ENCODE measurements at regions not wholly inside any gene's neighbourhood (a gene's known extent, or its start where the extent isn't known, plus 50 kb on each side); places are given as distances from the start of the nearest gene placed in this dataset.

DNA sequence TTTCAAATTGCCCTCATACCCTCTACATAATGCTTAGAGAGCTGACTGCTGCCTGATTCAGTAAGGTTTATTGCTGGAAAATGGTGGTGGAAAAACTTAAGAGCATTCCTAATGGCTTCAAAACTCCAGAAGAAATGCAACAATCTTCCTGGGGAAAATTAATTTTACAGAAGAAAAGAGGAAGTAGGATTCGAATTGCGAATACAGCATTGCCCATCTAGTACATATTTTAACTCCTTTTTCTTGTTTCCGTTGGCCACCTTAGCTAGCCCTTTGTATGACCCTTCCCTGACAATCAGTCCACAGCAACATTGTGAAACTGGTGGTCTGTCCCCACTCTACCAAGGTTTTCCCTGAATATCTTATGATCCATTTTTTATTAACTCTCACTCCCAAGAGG is 224.7 kb downstream of the MTX2 start:
- Mint-ChIP-seq H3K4me3 (peak overlapping the region in 1 of 4 donors; percentile 53), H3K27me3 (peaks cover 5% of the 10 kb centered on the region), H3K27ac (no peak overlapping the region), H3K9me3 (no peaks in the 10 kb centered on the region), H3K36me3 (no peaks in the 10 kb centered on the region), H3K4me1 (peaks cover 37 to 47% (median 41%) of the 10 kb centered on the region in 3 donors)

DNA sequence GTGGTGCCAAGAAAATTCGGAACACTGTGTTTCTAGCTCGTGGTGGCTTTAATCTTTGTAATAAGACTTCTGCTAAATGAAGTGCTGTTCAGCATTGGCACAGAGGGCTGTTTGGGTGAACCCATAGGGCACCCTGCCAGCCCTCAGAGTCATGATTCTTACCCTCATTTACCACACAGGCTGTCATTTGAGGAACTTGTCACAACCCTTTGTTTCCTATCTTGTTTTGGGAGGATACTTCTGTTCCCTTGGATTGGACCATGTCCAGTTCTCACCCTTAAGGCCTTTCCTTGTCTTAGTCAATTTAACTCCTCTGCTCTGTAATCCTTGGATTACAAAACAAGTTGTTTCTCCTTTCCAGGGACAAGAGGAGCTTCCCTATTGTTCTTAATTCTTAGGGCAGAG is 225.7 kb downstream of the MTX2 start:
- peaks cover 5% of the 10 kb centered on the region for H3K27me3 Mint-ChIP-seq
- peaks cover 37 to 47% (median 41%) of the 10 kb centered on the region in 3 donors for H3K4me1 Mint-ChIP-seq
- H3K36me3 Mint-ChIP-seq = no peaks in the 10 kb centered on the region
- peak overlapping the region in 2 of 4 donors; percentile 28 to 55 for H3K4me3 Mint-ChIP-seq
- peak overlapping the region in 2 of 3 donors; percentile 29 to 71 for H3K27ac Mint-ChIP-seq
- H3K9me3 Mint-ChIP-seq = no peaks in the 10 kb centered on the region

DNA sequence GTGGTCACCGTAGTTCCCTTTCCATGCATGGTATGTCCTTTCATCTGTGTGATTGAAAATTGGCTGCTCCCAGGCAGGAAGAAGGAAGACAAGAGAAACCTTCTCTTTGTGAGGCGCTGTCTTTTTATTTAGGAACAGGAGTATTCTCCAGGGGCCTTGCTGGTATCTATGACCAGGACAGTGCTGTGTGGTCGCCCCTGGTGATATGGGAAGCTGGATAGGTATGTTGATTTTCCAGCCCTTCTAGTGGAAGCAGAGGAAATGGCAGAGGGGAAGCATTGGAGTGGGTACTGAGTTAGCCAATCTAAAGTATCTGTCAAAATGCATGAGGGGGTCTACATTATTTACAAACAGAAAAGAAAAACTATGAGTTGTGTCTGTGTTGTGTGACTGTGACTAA is 226.6 kb downstream of the MTX2 start:
- Mint-ChIP-seq H3K4me1 (peaks cover 37 to 47% (median 41%) of the 10 kb centered on the region in 3 donors), H3K27me3 (peaks cover 5% of the 10 kb centered on the region), H3K27ac (no peak overlapping the region), H3K36me3 (no peaks in the 10 kb centered on the region), H3K4me3 (no peak overlapping the region), H3K9me3 (no peaks in the 10 kb centered on the region)

DNA sequence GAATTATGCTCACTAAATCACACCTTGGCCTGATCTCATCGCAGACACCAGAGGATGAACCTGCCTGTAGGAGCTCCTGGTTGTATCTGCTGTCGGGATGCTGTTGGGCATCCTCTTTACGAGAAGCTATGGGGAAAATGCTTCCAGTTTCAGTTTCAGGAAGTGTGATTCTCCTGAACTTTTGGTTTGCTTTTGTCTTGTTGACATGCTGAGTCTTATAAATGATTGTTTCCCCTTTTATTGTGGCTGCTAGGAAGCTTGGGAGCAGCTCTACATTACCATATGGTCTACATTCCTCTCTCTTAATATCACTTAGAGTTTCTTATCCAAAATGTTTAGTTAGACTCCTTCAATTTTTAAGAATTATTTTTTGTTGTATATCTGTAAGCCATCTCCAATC is 227.5 kb downstream of the MTX2 start:
- Mint-ChIP-seq H3K27ac (no peak overlapping the region), H3K27me3 (peaks cover 5% of the 10 kb centered on the region), H3K4me1 (peaks cover 31 to 39% (median 32%) of the 10 kb centered on the region in 3 donors), H3K4me3 (peak overlapping the region in 1 of 4 donors; percentile 46), H3K9me3 (no peaks in the 10 kb centered on the region), H3K36me3 (no peaks in the 10 kb centered on the region)

DNA sequence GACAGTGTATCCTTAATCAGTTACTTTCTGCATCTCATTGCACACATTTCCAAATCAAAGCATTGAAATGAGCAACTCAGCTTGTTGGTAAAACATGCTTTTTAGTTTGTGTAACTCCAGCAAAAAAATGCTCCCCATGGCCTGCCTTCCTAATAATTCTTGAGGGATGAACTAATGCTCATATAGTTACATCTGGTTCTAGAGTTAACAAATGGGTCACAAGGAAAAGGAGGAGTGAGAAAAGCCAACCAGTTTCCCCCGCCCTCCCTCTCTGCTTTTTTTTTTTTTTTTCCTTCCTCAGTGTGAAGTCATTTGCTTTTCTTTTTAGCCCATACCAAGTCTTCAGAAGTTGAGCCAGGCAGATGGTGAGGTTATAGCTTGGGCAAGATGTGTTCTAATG is 231.7 kb downstream of the MTX2 start:
- H3K4me1 Mint-ChIP-seq = peaks cover 3 to 8% (median 7%) of the 10 kb centered on the region in 3 donors
- H3K9me3 Mint-ChIP-seq = no peaks in the 10 kb centered on the region
- no peak overlapping the region for H3K4me3 Mint-ChIP-seq

DNA sequence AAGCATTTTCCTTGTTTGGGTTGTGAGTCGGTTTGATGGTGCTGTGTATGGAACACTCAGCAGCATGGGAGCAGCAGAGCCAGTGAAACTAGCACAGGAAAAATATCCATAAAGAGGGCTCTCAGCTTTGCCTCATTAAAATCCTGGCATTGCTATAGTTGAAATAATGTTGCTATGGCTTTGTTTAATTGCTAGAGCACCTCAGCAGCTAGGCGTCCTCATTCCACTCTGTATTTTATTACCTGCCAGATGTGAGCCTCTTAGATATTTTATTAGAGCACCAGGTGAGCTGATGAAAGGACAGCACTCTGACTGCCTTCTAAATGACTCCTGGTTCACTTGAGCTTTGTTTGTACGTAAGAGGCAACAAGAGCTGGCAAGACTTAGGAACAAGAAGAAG is 232.4 kb downstream of the MTX2 start:
- H3K4me3 Mint-ChIP-seq = no peak overlapping the region
- peaks cover 4% of the 10 kb centered on the region for H3K27me3 Mint-ChIP-seq
- peaks cover 0 to 4% (median 3%) of the 10 kb centered on the region in 3 donors for H3K4me1 Mint-ChIP-seq
- no peaks in the 10 kb centered on the region for H3K9me3 Mint-ChIP-seq
- H3K27ac Mint-ChIP-seq = no peak overlapping the region
- H3K36me3 Mint-ChIP-seq = no peaks in the 10 kb centered on the region

More for the DNA sequence above, 231.7 kb downstream of the MTX2 start:
- H3K27me3 Mint-ChIP-seq = peaks cover 3% of the 10 kb centered on the region
- H3K36me3 Mint-ChIP-seq = no peaks in the 10 kb centered on the region
- no peak overlapping the region for H3K27ac Mint-ChIP-seq

DNA sequence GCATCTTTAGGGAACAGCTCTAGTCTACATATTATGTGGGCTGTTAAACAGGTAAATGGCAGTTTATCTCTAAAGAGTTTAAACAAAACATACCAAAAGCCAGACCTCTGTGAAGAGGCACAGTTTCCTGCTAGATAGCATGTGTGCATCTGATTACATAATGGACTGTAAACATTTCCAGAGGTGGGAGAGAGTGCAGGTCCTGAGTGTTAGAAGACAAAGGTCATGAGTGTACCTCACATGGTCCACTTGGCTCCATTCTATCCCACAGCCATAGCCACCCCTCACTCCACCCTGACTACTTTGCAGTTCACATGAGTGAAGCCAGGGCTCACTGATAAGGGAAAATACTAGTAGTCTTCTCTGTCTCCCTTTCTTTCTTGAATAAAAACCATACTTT is 233.4 kb downstream of the MTX2 start:
- H3K9me3 Mint-ChIP-seq = no peaks in the 10 kb centered on the region
- peaks cover 4% of the 10 kb centered on the region for H3K27me3 Mint-ChIP-seq
- no peaks in the 10 kb centered on the region for H3K36me3 Mint-ChIP-seq
- no peaks in the 10 kb centered on the region for H3K4me1 Mint-ChIP-seq
- H3K27ac Mint-ChIP-seq = no peak overlapping the region
- no peak overlapping the region for H3K4me3 Mint-ChIP-seq

DNA sequence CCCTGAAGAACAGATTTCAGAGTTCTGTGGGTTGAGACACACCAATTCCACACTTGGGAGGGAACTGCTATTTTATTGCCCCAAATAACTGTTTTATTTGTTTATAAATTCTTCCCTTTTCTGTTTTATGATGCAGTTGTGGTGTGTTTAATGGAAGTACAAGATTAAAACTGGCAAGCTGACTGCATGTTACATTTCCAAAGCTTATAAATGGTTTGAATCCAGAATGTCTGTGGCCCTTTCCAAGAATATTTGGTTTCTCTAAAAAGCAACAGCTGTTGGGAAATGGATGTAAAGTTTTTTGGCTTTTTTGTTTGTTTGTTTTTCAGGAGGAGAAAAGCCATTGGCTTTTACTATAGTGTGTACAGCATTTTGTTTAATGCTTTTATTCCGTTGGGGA is 234.5 kb downstream of the MTX2 start:
- Mint-ChIP-seq H3K27me3 (peaks cover 4% of the 10 kb centered on the region), H3K9me3 (no peaks in the 10 kb centered on the region), H3K4me3 (no peak overlapping the region), H3K27ac (no peak overlapping the region), H3K36me3 (no peaks in the 10 kb centered on the region), H3K4me1 (no peaks in the 10 kb centered on the region)

DNA sequence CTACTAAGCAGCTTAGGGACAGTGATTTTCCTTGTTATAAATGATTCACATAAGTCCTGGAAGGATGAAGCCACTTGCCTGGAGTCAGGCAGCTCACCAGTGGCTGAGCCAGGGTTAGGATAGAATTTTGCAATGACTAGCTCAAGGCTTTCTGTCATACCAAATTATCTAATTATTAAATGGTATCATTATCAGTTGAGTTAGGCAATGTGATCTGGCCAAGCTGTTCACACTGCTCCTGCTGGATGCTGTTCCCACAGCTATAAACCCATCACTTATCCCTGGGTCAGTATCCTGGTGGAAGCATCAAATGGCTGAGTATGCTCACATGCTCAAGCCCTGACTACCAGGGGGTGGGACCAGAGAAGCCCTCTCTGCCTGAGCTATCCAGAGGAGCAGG is 235.2 kb downstream of the MTX2 start:
- H3K27me3 Mint-ChIP-seq = peaks cover 4% of the 10 kb centered on the region
- H3K4me3 Mint-ChIP-seq = no peak overlapping the region
- no peaks in the 10 kb centered on the region for H3K36me3 Mint-ChIP-seq
- H3K9me3 Mint-ChIP-seq = no peaks in the 10 kb centered on the region
- H3K27ac Mint-ChIP-seq = no peak overlapping the region
- H3K4me1 Mint-ChIP-seq = peaks cover 0 to 2% (median 0%) of the 10 kb centered on the region in 3 donors

DNA sequence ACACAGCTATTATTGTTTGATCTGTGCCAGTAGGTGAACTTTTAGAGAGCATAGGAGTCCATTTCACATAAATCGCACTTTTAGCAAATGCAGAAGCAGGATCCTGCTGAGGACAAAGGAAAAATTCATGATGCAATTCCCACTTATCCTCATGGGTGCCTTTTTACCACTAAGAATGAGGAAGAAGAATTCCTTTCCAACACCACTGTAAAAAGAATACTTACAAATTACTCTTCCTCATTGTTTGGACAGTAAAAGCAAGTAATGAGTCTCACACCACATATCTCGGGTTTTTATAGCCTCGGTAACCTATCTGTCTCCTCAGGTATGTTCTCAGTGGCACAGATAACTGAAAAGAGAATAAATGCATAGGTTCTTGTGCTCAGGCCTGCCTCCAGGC is 238.5 kb downstream of the MTX2 start:
- Mint-ChIP-seq H3K4me1 (peaks cover 0 to 2% (median 0%) of the 10 kb centered on the region in 3 donors), H3K27ac (no peak overlapping the region), H3K36me3 (no peaks in the 10 kb centered on the region), H3K27me3 (peaks cover 4% of the 10 kb centered on the region), H3K9me3 (peaks cover 0 to 2% (median 0%) of the 10 kb centered on the region in 3 donors), H3K4me3 (no peak overlapping the region)

DNA sequence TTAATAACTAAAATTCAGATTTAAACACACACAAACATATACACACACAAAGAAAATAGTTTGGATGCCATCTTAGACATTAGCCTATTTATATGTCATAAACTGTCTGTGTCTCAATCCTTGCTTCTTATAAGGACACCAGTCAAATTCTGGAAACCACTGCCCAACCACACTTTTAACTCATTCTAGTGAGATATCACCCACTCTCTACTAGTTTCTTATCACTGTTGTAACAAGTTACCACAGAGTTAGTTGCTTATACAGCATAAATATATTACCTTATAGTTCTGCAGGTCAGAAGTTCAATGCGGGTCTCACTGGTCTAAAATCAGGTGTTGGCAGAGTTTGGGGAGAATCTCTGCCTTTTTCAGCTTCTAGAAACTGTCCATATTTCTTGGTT is 239.1 kb downstream of the MTX2 start:
- Mint-ChIP-seq H3K27ac (no peak overlapping the region), H3K4me3 (no peak overlapping the region), H3K36me3 (no peaks in the 10 kb centered on the region), H3K27me3 (peaks cover 6% of the 10 kb centered on the region), H3K4me1 (peaks cover 0 to 2% (median 0%) of the 10 kb centered on the region in 3 donors), H3K9me3 (peaks cover 0 to 2% (median 0%) of the 10 kb centered on the region in 3 donors)

DNA sequence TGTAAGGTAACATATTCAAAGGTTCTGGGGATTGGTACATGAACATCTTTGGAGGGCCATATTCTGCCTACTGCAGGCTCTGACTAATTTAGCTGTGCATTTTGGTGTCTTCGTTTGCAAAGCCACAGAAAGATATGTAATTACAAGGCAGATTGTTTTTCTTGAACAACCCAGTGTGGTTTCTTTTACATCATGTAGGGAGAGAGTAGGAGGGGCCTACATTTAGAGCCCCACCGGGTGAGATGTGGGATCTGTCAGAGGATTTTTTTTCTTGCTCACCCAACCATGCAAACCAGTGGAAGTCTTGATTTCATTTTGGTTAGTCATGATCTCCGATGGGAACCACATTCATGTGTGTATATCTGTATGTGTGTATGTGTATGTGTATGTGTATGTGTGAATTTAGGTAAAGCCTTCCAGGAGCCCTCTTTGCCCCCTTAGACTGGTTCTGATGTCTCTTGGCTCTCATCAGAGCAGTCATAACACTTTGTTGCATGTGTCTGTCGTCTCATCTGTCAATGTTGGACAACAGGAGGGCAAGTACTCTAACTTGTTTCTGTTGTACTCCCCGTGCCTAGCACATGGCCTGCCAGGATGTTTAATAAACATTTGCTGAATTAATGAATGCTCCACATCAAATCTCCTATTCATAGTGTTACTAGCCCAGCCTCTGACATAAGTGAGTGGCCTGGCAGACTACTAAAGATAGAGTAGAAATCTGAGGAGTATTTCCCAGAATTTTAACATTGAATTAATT is 239.9 kb downstream of the MTX2 start:
- peaks cover 0 to 2% (median 0%) of the 10 kb centered on the region in 3 donors for H3K9me3 Mint-ChIP-seq
- peaks cover 0 to 2% (median 0%) of the 10 kb centered on the region in 3 donors for H3K4me1 Mint-ChIP-seq
- H3K4me3 Mint-ChIP-seq = no peak overlapping the region
- H3K27me3 Mint-ChIP-seq = peaks cover 6% of the 10 kb centered on the region
- no peak overlapping the region for H3K27ac Mint-ChIP-seq
- H3K36me3 Mint-ChIP-seq = no peaks in the 10 kb centered on the region

DNA sequence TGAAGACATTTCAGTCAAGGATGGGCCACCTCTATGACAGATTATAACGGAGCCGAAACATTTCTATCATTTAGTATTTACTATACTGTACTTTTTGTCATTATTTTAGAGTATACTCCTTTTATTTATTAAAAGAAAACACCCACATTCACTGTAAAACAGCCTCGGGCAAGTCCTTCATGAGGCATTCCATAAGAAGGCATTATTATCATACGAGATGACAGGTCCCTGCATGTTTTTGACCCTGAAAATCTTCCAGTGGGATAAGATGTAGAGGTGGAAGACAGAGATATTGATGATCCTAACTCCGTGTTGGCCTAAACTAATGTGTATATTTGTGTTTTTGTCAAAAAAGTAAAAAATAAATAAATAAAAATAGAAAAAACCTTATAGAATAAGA is 245.0 kb downstream of the MTX2 start:
- Mint-ChIP-seq H3K36me3 (no peaks in the 10 kb centered on the region), H3K4me3 (no peak overlapping the region), H3K4me1 (peaks cover 0 to 3% (median 3%) of the 10 kb centered on the region in 3 donors), H3K27ac (no peak overlapping the region), H3K27me3 (peaks cover 5% of the 10 kb centered on the region), H3K9me3 (peaks cover 0 to 2% (median 0%) of the 10 kb centered on the region in 3 donors)

DNA sequence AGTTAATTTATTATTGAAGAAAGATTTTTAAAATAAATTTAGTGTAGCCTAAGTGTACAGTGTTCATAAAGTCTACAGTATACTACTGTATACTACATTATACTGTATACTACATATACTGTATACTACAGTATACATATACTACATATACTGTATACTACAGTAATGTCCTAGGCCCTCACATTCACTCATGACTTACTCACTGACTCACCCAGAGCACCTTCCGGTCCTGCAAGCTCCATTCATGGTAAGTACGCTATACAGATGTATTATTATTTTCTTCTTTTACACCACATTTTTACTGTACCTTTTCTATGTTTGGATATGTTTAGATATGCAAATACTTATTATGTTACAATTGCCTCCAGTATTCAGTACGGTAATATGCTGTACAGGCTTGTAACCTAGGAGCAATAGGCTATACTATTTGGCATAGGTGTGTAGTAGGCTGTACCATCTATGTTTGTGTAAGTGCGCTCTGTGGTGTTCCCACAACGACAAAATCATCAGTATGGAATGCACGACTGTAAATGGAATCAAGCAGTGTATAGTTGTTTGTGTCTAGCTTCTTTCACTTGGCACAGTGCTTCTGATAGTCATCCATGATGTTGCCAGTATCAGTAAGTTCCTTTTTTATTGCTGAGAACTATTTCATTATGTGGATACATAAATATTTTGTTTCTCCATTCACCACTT is 245.7 kb downstream of the MTX2 start:
- H3K4me1 Mint-ChIP-seq = peaks cover 0 to 3% (median 2%) of the 10 kb centered on the region in 3 donors
- no peak overlapping the region for H3K27ac Mint-ChIP-seq
- peaks cover 5% of the 10 kb centered on the region for H3K27me3 Mint-ChIP-seq
- no peaks in the 10 kb centered on the region for H3K36me3 Mint-ChIP-seq
- H3K9me3 Mint-ChIP-seq = peaks cover 0 to 2% (median 0%) of the 10 kb centered on the region in 3 donors
- H3K4me3 Mint-ChIP-seq = no peak overlapping the region

DNA sequence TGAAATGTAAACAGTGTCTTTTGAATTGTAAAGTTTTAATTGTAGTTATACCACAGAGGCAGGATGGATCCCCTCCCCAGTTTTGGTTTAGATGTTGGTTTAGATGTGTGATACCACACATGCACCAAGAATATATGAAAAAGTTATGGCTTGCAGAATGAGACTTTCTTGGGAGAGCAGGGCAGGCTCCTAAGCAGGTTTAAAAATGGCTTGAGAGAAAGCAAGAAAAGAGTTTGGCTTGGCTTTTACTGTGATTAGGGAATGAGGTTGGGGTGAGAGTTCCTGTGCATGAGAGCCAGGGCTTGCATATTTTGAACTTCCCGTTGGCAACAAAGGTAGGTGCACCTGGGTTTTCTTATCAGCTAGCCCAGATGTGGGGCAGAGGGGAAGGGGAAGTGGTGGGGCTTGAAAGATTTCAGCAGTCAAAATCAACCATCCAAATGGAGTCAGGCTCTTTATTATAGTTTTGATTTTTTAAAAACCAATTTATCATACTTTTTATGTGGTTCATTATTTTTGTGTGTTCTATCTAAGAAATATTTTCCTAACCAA is 246.9 kb downstream of the MTX2 start:
- peaks cover 0 to 3% (median 2%) of the 10 kb centered on the region in 3 donors for H3K4me1 Mint-ChIP-seq
- H3K36me3 Mint-ChIP-seq = peaks cover under 1% of the 10 kb centered on the region
- no peaks in the 10 kb centered on the region for H3K9me3 Mint-ChIP-seq
- H3K27ac Mint-ChIP-seq = no peak overlapping the region
- no peak overlapping the region for H3K4me3 Mint-ChIP-seq
- peaks cover 5% of the 10 kb centered on the region for H3K27me3 Mint-ChIP-seq

Measured in IgD-negative memory B cell (primary cell).